ENCODE measurements at regions not wholly inside any gene's neighbourhood (a gene's known extent, or its start where the extent isn't known, plus 50 kb on each side); places are given as distances from the start of the nearest gene placed in this dataset.
"Not testable (repeated sequence)": the region's sequence is repeated elsewhere in the genome, so short reads cannot be mapped to it uniquely, and the experiment has no call there.

GRCh38 chr1:149278156-149278555 lies 174.8 kb upstream of the NBPF9 start:
- not testable (repeated sequence) for TF ChIP-seq POLR2A, CTCF (IDR thresholded peaks at IDR 0.05)

Data from suprapubic skin (tissue), 3 donors.